A549 (cell line): ENCODE measurements at regions not wholly inside any gene's neighbourhood (a gene's known extent, or its start where the extent isn't known, plus 50 kb on each side); places are given as distances from the start of the nearest gene placed in this dataset.
"Not testable (repeated sequence)": the region's sequence is repeated elsewhere in the genome, so short reads cannot be mapped to it uniquely, and the experiment has no call there.

Experiments used
- ATAC-seq, 2 experiments: fragments of 200-7000 bp in 1 of 2; fragments of >200 bp in 1 of 2; cut with Nextera tagmentation in 1 of 2; cut with Tn5 transposase in 1 of 2; 3 replicates each; pipeline versions ENCODE4 v1.8.0 to v1.9.1; 2018 to 2020; ENCODE audit warnings: mild to moderate bottlenecking in 1 of 2, moderate library complexity in 1 of 2
- CTCF ChIA-PET: fragments of 300-600 bp; sonication (Branson Sonifier 250); formaldehyde crosslinking; extraction: SDS; loops from one replicate; lab custom pipeline; 2021; ENCODE audit warnings: antibody characterized with exemption, inconsistent platforms; lab: Yijun Ruan, JAX
- POLR2A ChIA-PET: fragments of 350-600 bp; formaldehyde crosslinking; extraction: SDS; loops from one replicate; lab custom pipeline; 2021; ENCODE audit warnings: antibody characterized with exemption, inconsistent platforms; lab: Yijun Ruan, JAX
- DNase-seq, 2 experiments: peaks; one replicate each; pipeline versions ENCODE4 v3.0.0 to v3.0.0-alpha.2; 2011 to 2016; ENCODE audit warnings: low read depth in 1 of 2, low spot score in 1 of 2
- FAIRE-seq: peaks from 2 replicates; lab custom pipeline; 2011; peaks lifted over from hg19 to GRCh38; lab: Jason Lieb, UNC
- H3K27ac ChIP-seq, 2 experiments: fragments of >200 bp; sonication (Bioruptor Twin); formaldehyde crosslinking; 3 replicates each; pipeline ENCODE4 v1.5.1; 2016 to 2017
- H3K4me1 ChIP-seq: fragments of >200 bp; sonication (Bioruptor Twin); formaldehyde crosslinking; 3 replicates; pipeline ENCODE4 v1.6.1; 2016
- H3K4me2 ChIP-seq: fragments of >200 bp; sonication (Bioruptor Twin); formaldehyde crosslinking; 3 replicates; pipeline ENCODE4 v1.6.1; 2016
- H3K4me3 ChIP-seq: fragments of >200 bp; sonication (Bioruptor Twin); formaldehyde crosslinking; 3 replicates; pipeline ENCODE4 v1.5.1; 2016
- H3K9me3 ChIP-seq: fragments of >200 bp; sonication (Bioruptor Twin); formaldehyde crosslinking; 3 replicates; pipeline ENCODE4 v1.6.1; 2016
- ATOH8 ChIP-seq: fragments of 250-450 bp; sonication (Bioruptor Pico); IDR thresholded peaks from 2 replicates; pipeline ENCODE4 v1.5.0; 2020; ENCODE audit warnings: low read depth, mild to moderate bottlenecking, moderate library complexity
- BCL3 ChIP-seq: fragments of >200 bp; sonication (Bioruptor Twin); formaldehyde crosslinking; IDR thresholded peaks from 3 replicates; pipeline ENCODE4 v1.6.1; 2016
- CBX8 ChIP-seq: fragments of 200-600 bp; sonication (generic); IDR thresholded peaks from 2 replicates; pipeline ENCODE4 v1.6.1; 2016
- CEBPB ChIP-seq, 2 experiments: fragments of >200 bp in 1 of 2; sonication (Bioruptor Twin) in 1 of 2; formaldehyde crosslinking in 1 of 2; IDR thresholded peaks; 2 replicates each; pipeline ENCODE4 v1.6.1; 2012 to 2016
- CHD4 ChIP-seq: fragments of 200-600 bp; sonication (generic); IDR thresholded peaks from 2 replicates; pipeline ENCODE4 v1.6.1; 2016; ENCODE audit warnings: antibody characterized with exemption, mild to moderate bottlenecking, borderline replicate concordance
- EP300 ChIP-seq, 2 experiments: fragments of >200 bp; sonication (Bioruptor Twin); formaldehyde crosslinking; IDR thresholded peaks; 2 replicates in 1 of 2; 3 replicates in 1 of 2; pipeline ENCODE4 v1.6.1; 2016 to 2017
- ESRRA ChIP-seq: fragments of 150-350 bp; IDR thresholded peaks from 2 replicates; pipeline ENCODE4 v1.6.1; 2014; ENCODE audit warnings: mild to moderate bottlenecking, low read length, borderline replicate concordance
- FOSL2 ChIP-seq, 2 experiments: fragments of 450-650 bp in 1 of 2; fragments of >200 bp in 1 of 2; sonication (Bioruptor Twin) in 1 of 2; formaldehyde crosslinking; IDR thresholded peaks; 2 replicates each; pipeline versions ENCODE4 v1.5.0 to v1.6.1; 2016 to 2020; ENCODE audit warnings: mild to moderate bottlenecking in 1 of 2, moderate library complexity in 1 of 2
- FOXS1 ChIP-seq: fragments of 250-450 bp; sonication (Bioruptor Pico); IDR thresholded peaks from 2 replicates; pipeline ENCODE4 v1.5.0; 2020; ENCODE audit warnings: mild to moderate bottlenecking, moderate library complexity
- HES2 ChIP-seq: fragments of >200 bp; sonication (Bioruptor Twin); formaldehyde crosslinking; IDR thresholded peaks from 2 replicates; pipeline ENCODE4 v1.6.1; 2016
- HOXA7 ChIP-seq: fragments of 250-450 bp; sonication (Bioruptor Pico); IDR thresholded peaks from 2 replicates; pipeline ENCODE4 v1.5.0; 2020; ENCODE audit warnings: mild to moderate bottlenecking, moderate library complexity
- HOXB13 ChIP-seq: fragments of 250-450 bp; sonication (Bioruptor Pico); IDR thresholded peaks from 2 replicates; pipeline ENCODE4 v1.5.0; 2020; ENCODE audit warnings: low read depth, mild to moderate bottlenecking, moderate library complexity
- JUN ChIP-seq, 2 experiments: fragments of >200 bp; sonication (Bioruptor Twin); formaldehyde crosslinking; IDR thresholded peaks; 2 replicates in 1 of 2; 3 replicates in 1 of 2; pipeline ENCODE4 v1.6.1; 2016 to 2017
- MAFK ChIP-seq: fragments of 450-650 bp; IDR thresholded peaks from 2 replicates; pipeline ENCODE4 v1.6.1; 2014; ENCODE audit not compliant: partially characterized antibody
- PBX3 ChIP-seq: IDR thresholded peaks from 2 replicates; pipeline ENCODE4 v1.6.1; 2012
- POLR2A ChIP-seq: IDR thresholded peaks from 2 replicates; pipeline ENCODE4 v1.6.1; 2012; ENCODE audit warnings: mild to moderate bottlenecking, low read length
- RCOR1 ChIP-seq: fragments of 150-350 bp; IDR thresholded peaks from 2 replicates; pipeline ENCODE4 v1.6.1; 2014; ENCODE audit warnings: antibody characterized with exemption, low read length, low read depth
- SMC3 ChIP-seq: fragments of >200 bp; sonication (Bioruptor Twin); formaldehyde crosslinking; IDR thresholded peaks from 3 replicates; pipeline ENCODE4 v1.6.1; 2018; ENCODE audit warnings: inconsistent platforms
- ZC3H11A ChIP-seq: fragments of 450-650 bp; IDR thresholded peaks from 2 replicates; pipeline ENCODE4 v1.6.1; 2014; ENCODE audit warnings: antibody characterized with exemption, mild to moderate bottlenecking
- ZFP36 ChIP-seq: fragments of 450-650 bp; IDR thresholded peaks from 2 replicates; pipeline ENCODE4 v1.6.1; 2014; ENCODE audit warnings: borderline replicate concordance; ENCODE audit not compliant: partially characterized antibody
- WGBS: methylation state at CpG from one replicate; pipeline ENCODE4 v1.1.6; 2017; ENCODE audit errors: missing lambda C conversion rate; 5-methylcytosine and 5-hydroxymethylcytosine counted together

GRCh38 chr7:112986256-112987031 lies 100.2 kb downstream of the GPR85 start (continued):
- TF ChIP-seq ZC3H11A (no peak), RCOR1 (no peak)

GRCh38 chr7:112985377-112985987 lies 101.1 kb downstream of the GPR85 start:
- Histone ChIP-seq H3K4me1 (no peaks in the 10 kb centered on the region), H3K4me3 (no peak overlapping the region), H3K9me3 (no peaks in the 10 kb centered on the region), H3K27ac (no peak overlapping the region), H3K4me2 (peak overlapping the region; percentile 16; the same call in 1 of the 3 replicates)
- DNase-seq (no peak), ATAC-seq (peak; percentile 47 to 48; a peak in 3 of 6 replicates), FAIRE-seq (no peak)
- ChIA-PET POLR2A (no interaction called here), CTCF (interaction anchor here (2.0 kb wide), 1 partner anchor 17 kb away, joined by 4 read pairs; no protein-coding TSS in a partner anchor)
- TF ChIP-seq ATOH8 (no peak), CEBPB (IDR thresholded peaks at IDR 0.05) (peak in 1 of 2 experiments; percentile 39; a peak in 1 of 4 replicates), CBX8 (no peak), PBX3 (no peak), HOXA7 (CRISPR knock-in tag) (no peak), BCL3 (no peak), FOXS1 (CRISPR knock-in tag) (no peak), JUN (IDR thresholded peaks at IDR 0.05) (no peak)
- WGBS = 14% methylated on average over 9 of the region's 9 CpGs

GRCh38 chr7:112982441-112983063 lies 104.1 kb downstream of the GPR85 start:
- no peak for TF ChIP-seq CHD4
- TF ChIP-seq ATOH8 = no peak
- no peak overlapping the region for H3K27ac ChIP-seq
- DNase-seq (no peak), ATAC-seq (no peak), FAIRE-seq (no peak)
- no peak overlapping the region for H3K4me2 ChIP-seq
- POLR2A ChIA-PET = no interaction called here
- no peak overlapping the region for H3K4me3 ChIP-seq
- CTCF ChIA-PET = no interaction called here
- H3K9me3 ChIP-seq = no peaks in the 10 kb centered on the region
- WGBS = 0% methylated on average over 1 of the region's 1 CpG
- no peaks in the 10 kb centered on the region for H3K4me1 ChIP-seq

GRCh38 chr7:112981966-112982365 lies 104.7 kb downstream of the GPR85 start:
- H3K4me1 ChIP-seq = no peaks in the 10 kb centered on the region
- no peak for DNase-seq
- CTCF ChIA-PET = no interaction called here
- no peak for ATAC-seq
- no peak overlapping the region for H3K4me3 ChIP-seq
- H3K4me2 ChIP-seq = no peak overlapping the region
- H3K9me3 ChIP-seq = no peaks in the 10 kb centered on the region
- POLR2A ChIA-PET = no interaction called here
- TF ChIP-seq FOSL2 (IDR thresholded peaks at IDR 0.05) (no peak), FOSL2 (CRISPR knock-in tag; IDR thresholded peaks at IDR 0.05) (no peak), HOXB13 (no peak), HES2 (no peak), MAFK (no peak), EP300 (IDR thresholded peaks at IDR 0.05) (no peak), SMC3 (no peak), JUN (IDR thresholded peaks at IDR 0.05) (no peak), POLR2A (no peak), RCOR1 (no peak), ESRRA (no peak), ZFP36 (no peak), BCL3 (no peak)
- FAIRE-seq = no peak
- no peak overlapping the region for H3K27ac ChIP-seq
- 3% methylated on average over 1 of the region's 1 CpG for WGBS

GRCh38 chr7:112979055-112979454 lies 107.6 kb downstream of the GPR85 start:
- FAIRE-seq, H3K9me3 ChIP-seq, H3K4me2 ChIP-seq, H3K4me3 ChIP-seq, POLR2A ChIA-PET, DNase-seq, H3K27ac ChIP-seq, H3K4me1 ChIP-seq, CTCF ChIA-PET: not testable (repeated sequence)
- WGBS = 0% methylated on average over 3 of the region's 3 CpGs
- ATAC-seq = peak in 1 of 2 experiments; percentile 47; a peak in 1 of 6 replicates
